Calu3 (cell line): ENCODE measurements at regions not wholly inside any gene's neighbourhood (a gene's known extent, or its start where the extent isn't known, plus 50 kb on each side); places are given as distances from the start of the nearest gene placed in this dataset.

Source experiments
- BruUV-seq: library from RNA; stranded (reverse); fragments of 400-500 nt; replicated peaks from 2 replicates; lab custom pipeline; 2021; lab: Mats Ljungman, UMichigan
- CTCF ChIA-PET: fragments of 300-600 bp; sonication (Branson Sonifier 250); formaldehyde crosslinking; loops from one replicate; lab custom pipeline; 2022; ENCODE audit warnings: antibody characterized with exemption; lab: Charles Lee
- DNase-seq: peaks from one replicate; pipeline ENCODE4 v3.0.0; 2022
- H3K27ac Mint-ChIP-seq: one replicate; pipeline ENCODE4 v1.8.0; 2022; ENCODE audit warnings: mixed read lengths; ENCODE audit not compliant: unreplicated experiment
- H3K27me3 Mint-ChIP-seq: one replicate; pipeline ENCODE4 v1.8.0; 2022; ENCODE audit warnings: mixed read lengths; ENCODE audit not compliant: unreplicated experiment
- H3K36me3 Mint-ChIP-seq: one replicate; pipeline ENCODE4 v1.8.0; 2022; ENCODE audit warnings: mild to moderate bottlenecking, moderate library complexity, mixed read lengths; ENCODE audit not compliant: insufficient read depth, unreplicated experiment
- H3K4me1 Mint-ChIP-seq: one replicate; pipeline ENCODE4 v1.8.0; 2022; ENCODE audit warnings: mild to moderate bottlenecking, low read depth, mixed read lengths; ENCODE audit not compliant: unreplicated experiment
- H3K4me3 Mint-ChIP-seq: one replicate; pipeline ENCODE4 v1.8.0; 2022; ENCODE audit warnings: mild to moderate bottlenecking, low read depth, moderate library complexity, mixed read lengths; ENCODE audit not compliant: unreplicated experiment
- H3K9me3 Mint-ChIP-seq: one replicate; pipeline ENCODE4 v1.8.0; 2022; ENCODE audit warnings: low read depth, mixed read lengths; ENCODE audit not compliant: unreplicated experiment
- CTCF ChIP-seq: fragments of 200-600 bp; IDR thresholded peaks from one replicate; pipeline ENCODE4 v1.8.0; 2022; ENCODE audit warnings: antibody characterized with exemption; ENCODE audit not compliant: unreplicated experiment
- intact Hi-C: fragments of 100-400 bp; cut with micrococcal nuclease; formaldehyde crosslinking; loops from one replicate; pipeline ENCODE4 v1.10.0; 2022; ENCODE audit not compliant: unreplicated experiment

- no TSS peak for BruUV-seq
- DNase-seq: no peak
- TF ChIP-seq CTCF: no peak
Observed at GRCh38 chr5:3372289-3372688, 223.3 kb upstream of the IRX1 start.

GRCh38 chr5:3365501-3366215, 230.0 kb upstream of the IRX1 start:
- intact Hi-C loops: no loop called here
- Mint-ChIP-seq H3K4me3 (no peak overlapping the region), H3K27me3 (no peaks in the 10 kb centered on the region), H3K27ac (no peak overlapping the region), H3K36me3 (no peaks in the 10 kb centered on the region), H3K9me3 (peaks cover 22% of the 10 kb centered on the region), H3K4me1 (no peaks in the 10 kb centered on the region)
- BruUV-seq: no TSS peak
- no peak for DNase-seq
- CTCF ChIA-PET: no interaction called here
- TF ChIP-seq CTCF: no peak

More at GRCh38 chr5:3372289-3372688, 223.3 kb upstream of the IRX1 start:
- CTCF ChIA-PET: no interaction called here
- Mint-ChIP-seq H3K4me1 (no peaks in the 10 kb centered on the region), H3K9me3 (peaks cover 12% of the 10 kb centered on the region), H3K36me3 (no peaks in the 10 kb centered on the region), H3K27me3 (no peaks in the 10 kb centered on the region), H3K27ac (no peak overlapping the region), H3K4me3 (no peak overlapping the region)
- intact Hi-C loops: no loop called here

- DNase-seq: no peak
- H3K27ac Mint-ChIP-seq: no peak overlapping the region
- H3K9me3 Mint-ChIP-seq: peaks cover 22% of the 10 kb centered on the region
- BruUV-seq: no TSS peak
- no peak for TF ChIP-seq CTCF
- CTCF ChIA-PET: no interaction called here
- H3K4me1 Mint-ChIP-seq: no peaks in the 10 kb centered on the region
- H3K36me3 Mint-ChIP-seq: no peaks in the 10 kb centered on the region
- no peaks in the 10 kb centered on the region for H3K27me3 Mint-ChIP-seq
- intact Hi-C loops: no loop called here
- H3K4me3 Mint-ChIP-seq: no peak overlapping the region
Observed at GRCh38 chr5:3364941-3365340, 230.7 kb upstream of the IRX1 start.

GRCh38 chr5:3364433-3364832, 231.2 kb upstream of the IRX1 start:
- no peak for DNase-seq
- intact Hi-C loops: no loop called here
- Mint-ChIP-seq H3K4me1 (no peaks in the 10 kb centered on the region), H3K27ac (no peak overlapping the region), H3K9me3 (peaks cover 18% of the 10 kb centered on the region), H3K4me3 (no peak overlapping the region), H3K36me3 (no peaks in the 10 kb centered on the region), H3K27me3 (no peaks in the 10 kb centered on the region)
- no TSS peak for BruUV-seq
- CTCF ChIA-PET: no interaction called here
- no peak for TF ChIP-seq CTCF
